GM19239 (cell line): ENCODE measurements at regions not wholly inside any gene's neighbourhood (a gene's known extent, or its start where the extent isn't known, plus 50 kb on each side); places are given as distances from the start of the nearest gene placed in this dataset.

Experiments used
- DNase-seq: peaks from one replicate; pipeline ENCODE4 v3.0.0; 2011; ENCODE audit warnings: low spot score; ENCODE audit not compliant: insufficient read length
- FAIRE-seq: peaks from 2 replicates; lab custom pipeline; 2011; peaks lifted over from hg19 to GRCh38; lab: Jason Lieb, UNC

GRCh38 chrX:10021461-10022272, 54.5 kb downstream of the CLDN34 start:
- DNase-seq (no peak), FAIRE-seq (no peak)

- FAIRE-seq (no peak), DNase-seq (no peak)
Measured at GRCh38 chrX:10022273-10022541, 55.0 kb downstream of the CLDN34 start.

GRCh38 chrX:10022580-10023245, 55.6 kb downstream of the CLDN34 start:
- no peak for FAIRE-seq
- no peak for DNase-seq

- DNase-seq (no peak), FAIRE-seq (no peak)
Measured at GRCh38 chrX:10023821-10024220, 56.7 kb downstream of the CLDN34 start.

- FAIRE-seq (no peak), DNase-seq (no peak)
Measured at GRCh38 chrX:10025742-10026493, 58.8 kb downstream of the CLDN34 start.

DNA sequence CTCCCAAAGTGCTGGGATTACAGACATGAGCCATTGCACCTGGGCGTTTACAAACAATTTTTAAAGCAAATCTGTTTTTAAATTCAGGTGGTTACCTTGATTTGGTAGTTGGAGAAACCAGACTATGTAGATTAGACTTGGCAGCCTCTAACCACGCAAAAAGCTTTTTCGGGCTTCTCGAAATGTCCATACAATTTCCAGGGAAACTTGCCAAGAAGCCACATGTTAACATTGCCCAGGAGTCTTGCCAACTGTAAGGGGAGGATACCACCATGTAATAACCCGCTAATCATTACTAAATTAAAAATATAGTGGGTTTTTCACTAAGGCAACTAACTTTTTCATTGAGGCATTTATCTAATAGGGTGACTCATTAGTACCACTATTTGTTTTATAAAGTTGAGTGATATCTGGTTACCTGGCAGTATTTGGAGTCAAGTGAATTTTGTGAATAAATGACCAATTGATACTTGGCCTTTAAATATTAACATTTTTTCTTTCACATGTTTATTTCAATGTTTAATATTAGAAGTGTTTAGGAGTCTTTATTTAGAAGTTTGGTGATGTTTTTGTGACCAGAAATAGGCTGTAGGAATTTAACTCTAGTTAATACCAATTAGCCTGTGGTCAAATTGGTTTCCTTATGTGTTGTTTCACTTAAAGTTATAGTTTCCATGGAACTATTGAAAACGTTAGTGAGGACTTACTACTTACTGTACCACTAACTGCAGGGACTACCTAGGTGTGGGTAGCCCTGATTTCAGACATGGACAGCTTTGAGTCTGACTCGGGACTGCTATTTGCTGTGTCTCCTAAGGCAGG, 61.3 kb downstream of the CLDN34 start:
- no peak for FAIRE-seq

GRCh38 chrX:10030570-10030969, 63.4 kb downstream of the CLDN34 start:
- no peak for DNase-seq
- FAIRE-seq: no peak

More for the DNA sequence above, 61.3 kb downstream of the CLDN34 start:
- no peak for DNase-seq

DNA sequence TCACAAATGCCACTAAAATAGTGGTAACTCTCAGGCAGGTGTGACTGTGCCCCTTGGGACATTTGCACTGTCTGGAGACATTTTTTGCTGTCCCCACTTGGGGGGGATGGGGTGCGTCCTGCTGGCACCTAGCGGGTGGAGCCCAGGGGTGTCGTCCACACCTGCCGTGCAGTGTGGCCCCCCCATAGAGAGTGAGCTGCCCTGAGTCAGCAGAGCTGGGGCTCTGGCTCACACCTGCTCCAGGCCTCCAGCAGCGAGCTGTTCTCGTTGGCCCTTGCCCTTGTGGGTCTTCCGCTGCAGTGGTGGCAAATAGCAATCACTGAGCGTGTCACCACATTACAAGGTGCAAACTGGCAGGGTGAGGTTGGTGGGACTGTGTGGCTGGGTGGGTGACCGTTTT, 64.6 kb downstream of the CLDN34 start:
- no peak for FAIRE-seq
- DNase-seq: no peak

- FAIRE-seq: no peak
- DNase-seq: no peak
Measured at GRCh38 chrX:10032147-10032546, 65.0 kb downstream of the CLDN34 start.

DNA sequence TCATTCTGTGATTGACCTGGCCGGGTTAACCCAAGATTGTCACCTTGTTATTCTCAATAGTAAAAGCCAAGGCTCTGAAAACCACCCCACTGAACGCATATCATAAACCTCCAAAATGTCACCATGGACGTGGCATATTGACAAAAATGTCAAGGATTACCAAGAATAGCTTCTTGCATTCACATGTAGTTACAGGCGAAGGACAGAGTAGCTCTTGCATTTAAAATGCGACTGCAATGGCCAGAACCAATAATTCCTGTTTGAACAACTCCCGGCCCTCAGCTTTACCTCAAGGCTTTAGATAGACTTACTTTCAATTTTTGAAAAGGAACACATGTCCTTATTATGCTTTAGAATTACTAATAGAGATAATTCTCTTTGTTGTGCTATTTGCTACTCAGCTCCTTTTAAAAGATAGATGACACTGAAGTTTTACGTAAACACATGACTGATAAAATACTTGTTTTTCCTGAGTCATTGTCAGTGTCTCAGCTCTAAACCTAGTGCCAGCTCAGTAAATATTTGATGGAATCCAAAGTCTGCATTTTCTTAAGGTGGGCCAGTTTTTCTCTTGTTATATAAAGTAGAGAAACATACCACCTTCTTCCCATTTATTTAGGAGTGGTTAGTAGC, 66.3 kb downstream of the CLDN34 start:
- DNase-seq (no peak), FAIRE-seq (no peak)

DNA sequence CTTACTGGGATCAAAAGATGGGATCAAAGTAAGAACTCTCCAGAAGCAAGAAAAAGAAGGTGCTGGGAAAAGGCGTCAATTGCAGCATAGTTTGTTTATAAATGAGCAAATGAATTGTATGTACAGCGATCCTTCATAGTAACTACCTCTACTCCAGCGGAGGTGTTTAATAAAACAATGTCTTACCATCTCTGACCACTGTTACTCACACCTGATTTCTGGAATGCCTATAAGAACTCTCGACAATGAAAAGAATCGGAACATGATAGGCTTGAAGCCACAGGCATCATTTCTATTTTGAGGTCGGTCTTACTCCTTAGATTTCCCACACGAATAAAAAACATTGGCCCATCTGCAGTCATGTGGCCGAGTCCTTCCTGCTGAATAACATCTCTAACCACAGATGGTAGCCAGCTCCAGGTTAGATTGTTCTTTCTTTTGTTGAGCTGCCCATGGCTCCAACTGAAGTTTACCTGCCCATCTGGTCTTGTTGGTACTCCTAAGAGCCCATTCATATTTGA, 67.6 kb downstream of the CLDN34 start:
- FAIRE-seq (no peak), DNase-seq (no peak)

DNA sequence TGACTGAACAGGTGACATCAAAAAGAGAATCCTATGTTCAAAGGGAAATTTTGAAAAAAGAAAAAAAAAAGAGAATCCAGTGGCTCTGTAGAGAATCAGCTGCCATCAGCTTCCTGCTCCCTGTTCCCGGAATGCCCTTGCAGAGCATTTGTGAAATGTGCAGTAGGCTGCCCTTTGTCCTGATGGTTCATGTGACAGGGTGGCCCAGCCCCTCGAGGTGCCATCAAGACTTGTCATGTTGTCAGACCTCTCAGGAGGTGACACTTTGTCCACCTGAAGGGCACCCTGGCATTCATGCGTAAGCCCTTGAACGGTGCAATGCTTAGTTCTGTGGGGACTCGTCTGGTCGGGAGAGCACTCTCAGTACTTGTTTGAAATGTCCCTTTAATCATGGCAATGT, 71.4 kb downstream of the CLDN34 start:
- FAIRE-seq (no peak), DNase-seq (no peak)

DNA sequence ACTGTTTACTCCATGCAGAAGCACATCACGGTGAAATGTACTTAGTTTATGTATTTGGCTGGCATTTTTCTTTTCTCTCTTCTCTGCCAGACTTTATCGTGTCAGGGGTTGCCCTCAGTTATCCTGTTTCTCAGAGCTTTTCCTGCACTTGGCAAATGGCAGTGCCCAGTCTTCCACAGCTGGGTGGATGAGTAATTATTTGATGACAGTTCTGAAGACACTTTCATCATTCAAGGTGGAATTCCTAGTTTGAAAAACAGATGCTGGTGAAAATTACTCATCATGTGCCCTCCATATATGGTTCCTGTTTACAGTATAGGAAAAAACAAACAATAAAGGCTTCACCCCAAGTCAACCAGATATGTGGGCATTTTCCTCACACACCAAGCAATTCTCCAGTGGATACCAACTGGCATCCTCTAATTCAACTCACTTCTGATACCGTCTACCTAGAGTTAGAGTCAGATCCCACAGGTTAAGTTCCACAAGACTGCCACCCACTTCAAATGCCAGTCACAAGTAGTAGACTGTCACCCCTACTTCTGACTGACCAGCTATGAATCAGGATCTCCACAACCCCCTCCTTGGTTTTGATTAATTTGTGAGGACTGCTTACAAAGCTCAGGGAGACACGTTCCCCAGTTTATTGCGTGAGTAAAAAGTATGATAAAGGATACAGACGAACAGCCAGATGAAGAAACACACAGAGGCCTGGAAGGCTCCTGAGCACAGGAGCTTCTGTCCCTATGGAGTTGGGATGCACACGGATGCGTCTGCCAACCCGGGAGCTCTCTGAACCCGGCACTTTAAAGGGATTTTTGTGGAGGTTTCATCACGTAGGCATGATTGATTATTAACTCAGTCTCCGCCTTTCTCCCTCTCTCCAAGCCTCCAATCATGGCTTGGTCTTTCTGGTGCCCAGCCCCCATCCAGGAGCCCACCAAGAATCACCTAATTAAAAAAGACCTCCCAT, 72.9 kb downstream of the CLDN34 start:
- no peak for FAIRE-seq
- DNase-seq: no peak

DNA sequence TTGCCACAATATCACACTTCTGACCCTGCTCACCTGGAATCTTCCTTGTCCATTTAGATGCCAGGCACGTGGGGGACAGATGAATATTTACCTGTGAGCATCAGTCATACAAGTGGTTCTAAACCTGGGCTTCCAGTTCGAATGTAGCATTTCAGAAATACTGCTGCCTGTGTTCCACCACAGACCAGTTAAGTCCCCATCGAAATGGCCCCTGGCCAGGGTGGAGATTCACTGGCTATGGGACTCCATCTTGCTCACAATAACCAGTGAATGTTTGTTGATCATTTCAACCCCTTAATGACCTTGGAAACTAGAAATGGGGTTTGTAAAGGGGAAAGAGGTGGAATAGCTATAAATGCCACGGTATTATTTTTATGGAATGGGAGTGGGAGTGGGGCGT, 73.8 kb downstream of the CLDN34 start:
- no peak for FAIRE-seq
- DNase-seq: no peak

DNA sequence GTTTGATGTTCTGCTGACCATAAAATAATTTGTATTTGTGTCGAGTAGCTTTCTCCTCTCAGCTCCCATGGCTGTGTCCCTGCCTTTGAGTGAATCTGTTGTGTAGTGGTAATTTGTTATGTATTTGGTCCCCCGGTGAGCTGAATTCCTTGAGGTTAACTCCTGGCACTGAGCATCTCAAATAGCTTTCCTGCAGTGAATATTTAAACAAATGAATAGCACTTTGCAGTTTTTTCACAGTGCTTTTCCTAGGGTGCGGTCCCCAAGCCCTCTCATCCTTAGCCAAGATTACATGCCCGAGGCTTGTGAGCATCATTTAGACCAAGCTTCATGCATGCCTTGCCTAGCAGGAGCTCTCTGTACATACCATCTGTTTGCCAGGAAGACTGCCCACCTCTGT, 74.2 kb downstream of the CLDN34 start:
- FAIRE-seq (no peak), DNase-seq (no peak)

- DNase-seq: no peak
- FAIRE-seq: no peak
Measured at GRCh38 chrX:10042055-10042454, 74.9 kb downstream of the CLDN34 start.

DNA sequence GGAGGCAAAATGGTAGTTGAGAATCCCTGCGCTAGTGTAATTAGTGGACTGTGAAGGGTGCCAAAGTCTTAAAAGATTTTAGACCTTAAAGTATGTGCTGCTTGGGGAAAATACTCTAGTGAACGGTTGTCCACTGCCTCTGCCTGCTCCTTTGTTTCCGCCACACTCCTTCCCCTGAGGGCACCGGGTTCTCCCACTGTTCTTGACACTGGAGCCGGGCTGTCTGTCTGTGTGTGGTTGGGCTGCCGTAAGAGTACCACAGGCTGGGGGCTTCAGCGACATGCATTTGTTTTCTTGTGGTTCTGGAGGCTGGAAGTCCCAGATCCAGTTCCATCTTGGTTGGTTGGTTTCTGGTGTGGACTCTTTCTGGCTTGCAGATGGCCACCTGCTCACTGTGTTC, 76.2 kb downstream of the CLDN34 start:
- no peak for FAIRE-seq
- DNase-seq: no peak

DNA sequence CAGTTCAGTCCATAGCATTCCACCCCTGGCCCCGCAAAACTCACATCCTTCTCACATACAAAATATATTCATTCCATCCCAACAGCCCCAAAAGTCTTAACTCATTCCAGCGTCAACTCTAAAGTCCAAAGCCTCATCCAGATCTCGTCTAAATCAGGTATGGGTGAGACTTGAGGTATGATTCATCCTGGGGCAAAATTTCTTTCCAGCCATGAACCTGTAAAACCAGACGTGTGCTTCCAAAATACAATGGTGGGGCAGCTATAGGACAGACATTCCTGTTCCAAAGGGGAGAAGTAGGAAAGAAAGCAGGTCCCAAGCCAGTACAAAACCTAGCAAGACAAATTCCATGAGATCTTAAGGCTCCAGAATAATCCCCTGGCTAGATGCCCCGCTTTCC, 76.9 kb downstream of the CLDN34 start:
- DNase-seq (no peak), FAIRE-seq (no peak)
